ENCODE measurements at regions not wholly inside any gene's neighbourhood (a gene's known extent, or its start where the extent isn't known, plus 50 kb on each side); places are given as distances from the start of the nearest gene placed in this dataset.
"Not testable (repeated sequence)": the region's sequence is repeated elsewhere in the genome, so short reads cannot be mapped to it uniquely, and the experiment has no call there.

GRCh38 chr16:63129411-63130125, 1093.3 kb upstream of the CDH8 start:
- no peak for DNase-seq (ENCODE audit: low spot score)

GRCh38 chr16:63119905-63120304, 1083.7 kb upstream of the CDH8 start:
- not testable (repeated sequence) for DNase-seq (ENCODE audit: low spot score)

GRCh38 chr16:63100082-63100481, 1063.8 kb upstream of the CDH8 start:
- no peak for DNase-seq (ENCODE audit: low spot score)

- DNase-seq (ENCODE audit: low spot score), result no peak
Observed at GRCh38 chr16:63096857-63097256, 1060.6 kb upstream of the CDH8 start.

- no peak for DNase-seq (ENCODE audit: low spot score)
Observed at GRCh38 chr16:63092736-63093135, 1056.5 kb upstream of the CDH8 start.

- no peak for DNase-seq (ENCODE audit: low spot score)
Observed at GRCh38 chr16:63082101-63082500, 1045.9 kb upstream of the CDH8 start.

- DNase-seq (ENCODE audit: low spot score), result no peak
Observed at GRCh38 chr16:63080746-63081145, 1044.5 kb upstream of the CDH8 start.

- DNase-seq (ENCODE audit: low spot score), result no peak
Observed at GRCh38 chr16:63069047-63069446, 1032.8 kb upstream of the CDH8 start.

- DNase-seq (ENCODE audit: low spot score), result no peak
Observed at GRCh38 chr16:63067141-63067540, 1030.9 kb upstream of the CDH8 start.

- DNase-seq (ENCODE audit: low spot score), result no peak
Observed at GRCh38 chr16:63066552-63066951, 1030.3 kb upstream of the CDH8 start.

- DNase-seq (ENCODE audit: low spot score), result no peak
Observed at GRCh38 chr16:63061319-63061718, 1025.1 kb upstream of the CDH8 start.

GRCh38 chr16:63059676-63060075, 1023.4 kb upstream of the CDH8 start:
- DNase-seq (ENCODE audit: low spot score), result no peak

- no peak for DNase-seq (ENCODE audit: low spot score)
Observed at GRCh38 chr16:63057341-63057740, 1021.1 kb upstream of the CDH8 start.

- DNase-seq (ENCODE audit: low spot score), result no peak
Observed at GRCh38 chr16:63050391-63050790, 1014.2 kb upstream of the CDH8 start.

- no peak for DNase-seq (ENCODE audit: low spot score)
Observed at GRCh38 chr16:63038397-63039106, 1002.3 kb upstream of the CDH8 start.

- DNase-seq (ENCODE audit: low spot score), result no peak
Observed at GRCh38 chr16:63037761-63038396, 1001.6 kb upstream of the CDH8 start.

GRCh38 chr16:63018581-63019223, 982.5 kb upstream of the CDH8 start:
- no peak for DNase-seq (ENCODE audit: low spot score)

GRCh38 chr16:63008688-63009087, 972.5 kb upstream of the CDH8 start:
- DNase-seq (ENCODE audit: low spot score), result no peak

GRCh38 chr16:63005356-63005755, 969.1 kb upstream of the CDH8 start:
- DNase-seq (ENCODE audit: low spot score), result no peak

GRCh38 chr16:62989480-62989879, 953.2 kb upstream of the CDH8 start:
- no peak for DNase-seq (ENCODE audit: low spot score)

- DNase-seq (ENCODE audit: low spot score), result no peak
Observed at GRCh38 chr16:62985722-62986121, 949.5 kb upstream of the CDH8 start.

- no peak for DNase-seq (ENCODE audit: low spot score)
Observed at GRCh38 chr16:62978451-62978850, 942.2 kb upstream of the CDH8 start.

GRCh38 chr16:62977876-62978275, 941.6 kb upstream of the CDH8 start:
- DNase-seq (ENCODE audit: low spot score), result no peak

Data from hematopoietic multipotent progenitor cell treated with erythropoietin and hydrocortisone succinate and interleukin-3 and kit ligand, for 15 days (in vitro differentiated cells).